ENCODE measurements at regions not wholly inside any gene's neighbourhood (a gene's known extent, or its start where the extent isn't known, plus 50 kb on each side); places are given as distances from the start of the nearest gene placed in this dataset.

DNA sequence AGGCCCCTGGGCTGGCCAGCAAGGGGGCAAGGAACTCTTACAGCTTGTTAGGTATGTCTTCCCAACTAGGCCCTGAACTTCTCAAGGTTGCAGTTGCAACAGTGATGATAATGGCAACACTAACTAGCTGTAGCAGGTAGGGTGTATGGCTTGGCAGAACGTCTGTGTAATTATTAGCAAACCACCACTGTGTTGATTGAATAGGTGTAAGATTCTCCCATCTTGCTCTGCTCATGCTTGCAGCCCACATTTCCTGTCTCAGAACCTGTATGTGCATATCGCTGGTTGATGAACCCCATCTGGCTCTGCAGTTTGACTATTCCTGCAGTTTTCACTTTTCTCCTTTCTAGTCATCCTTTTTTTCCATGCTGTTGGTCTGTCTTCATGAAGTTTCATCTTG, 178.8 kb downstream of the KATNAL1 start:
- TF ChIP-seq POLR2A (IDR thresholded peaks at IDR 0.05) = no peak
- TF ChIP-seq, protein P1, sequence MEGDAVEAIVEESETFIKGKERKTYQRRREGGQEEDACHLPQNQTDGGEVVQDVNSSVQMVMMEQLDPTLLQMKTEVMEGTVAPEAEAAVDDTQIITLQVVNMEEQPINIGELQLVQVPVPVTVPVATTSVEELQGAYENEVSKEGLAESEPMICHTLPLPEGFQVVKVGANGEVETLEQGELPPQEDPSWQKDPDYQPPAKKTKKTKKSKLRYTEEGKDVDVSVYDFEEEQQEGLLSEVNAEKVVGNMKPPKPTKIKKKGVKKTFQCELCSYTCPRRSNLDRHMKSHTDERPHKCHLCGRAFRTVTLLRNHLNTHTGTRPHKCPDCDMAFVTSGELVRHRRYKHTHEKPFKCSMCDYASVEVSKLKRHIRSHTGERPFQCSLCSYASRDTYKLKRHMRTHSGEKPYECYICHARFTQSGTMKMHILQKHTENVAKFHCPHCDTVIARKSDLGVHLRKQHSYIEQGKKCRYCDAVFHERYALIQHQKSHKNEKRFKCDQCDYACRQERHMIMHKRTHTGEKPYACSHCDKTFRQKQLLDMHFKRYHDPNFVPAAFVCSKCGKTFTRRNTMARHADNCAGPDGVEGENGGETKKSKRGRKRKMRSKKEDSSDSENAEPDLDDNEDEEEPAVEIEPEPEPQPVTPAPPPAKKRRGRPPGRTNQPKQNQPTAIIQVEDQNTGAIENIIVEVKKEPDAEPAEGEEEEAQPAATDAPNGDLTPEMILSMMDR (IDR thresholded peaks at IDR 0.05) = no peak

Data from transverse colon (tissue), 3 donors.